ENCODE measurements at regions not wholly inside any gene's neighbourhood (a gene's known extent, or its start where the extent isn't known, plus 50 kb on each side); places are given as distances from the start of the nearest gene placed in this dataset.

DNA sequence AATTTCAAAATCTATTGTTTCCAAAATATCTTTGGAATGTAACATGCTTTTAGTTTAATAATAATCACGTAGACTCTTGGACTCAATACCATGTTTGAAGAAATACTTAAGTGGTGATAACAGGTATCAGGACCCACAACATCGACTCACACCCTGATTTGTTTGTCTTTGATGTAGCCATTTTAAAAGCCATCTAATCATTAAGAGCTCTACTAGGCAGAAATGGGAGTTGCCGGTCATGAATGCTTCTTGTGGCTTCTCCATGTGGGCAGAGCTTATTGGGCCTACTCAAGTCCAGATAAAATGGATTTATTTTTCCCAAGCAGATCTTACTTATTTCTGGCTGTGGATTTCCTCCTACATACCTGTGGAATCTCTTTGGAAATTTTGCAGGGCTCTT, 261.6 kb upstream of the NR2F2 start:
- Histone ChIP-seq H3K36me3 (replicated peaks; ENCODE audit: insufficient read depth, low read length) (no peaks in the 10 kb centered on the region), H3K27ac (ENCODE audit: low read length) (no peak overlapping the region), H3K4me3 (ENCODE audit: low read length) (no peak overlapping the region), H3K27me3 (replicated peaks; ENCODE audit: insufficient read depth, low read length) (no peaks in the 10 kb centered on the region), H4K20me1 (ENCODE audit: insufficient read depth, low read length) (no peaks in the 10 kb centered on the region), H3K4me2 (ENCODE audit: low read depth, low read length) (no peak overlapping the region), H3K79me2 (ENCODE audit: low read length) (no peaks in the 10 kb centered on the region), H3K9me3 (replicated peaks; ENCODE audit: insufficient read depth, low read length) (no peaks in the 10 kb centered on the region), H2AFZ (ENCODE audit: low read length) (no peak overlapping the region), H3K9me2 (replicated peaks; ENCODE audit: insufficient read depth, low read length) (no peaks in the 10 kb centered on the region), H3F3A (ENCODE audit: insufficient read depth, low read length) (no peaks in the 10 kb centered on the region), H3K4me1 (ENCODE audit: low read length) (0 out of 2 replicates have a peak, but pooled peaks cover 3% of the 10 kb centered on the region), H3K9ac (ENCODE audit: low read length) (no peak overlapping the region)
- no peak for TF ChIP-seq EZH2phosphoT487 (IDR thresholded peaks at IDR 0.05; ENCODE audit: low read length)
- TF ChIP-seq EZH2 (optimal IDR thresholded peaks at IDR 0.05; ENCODE audit: low read depth, low read length): no peak
- TF ChIP-seq, protein P1, sequence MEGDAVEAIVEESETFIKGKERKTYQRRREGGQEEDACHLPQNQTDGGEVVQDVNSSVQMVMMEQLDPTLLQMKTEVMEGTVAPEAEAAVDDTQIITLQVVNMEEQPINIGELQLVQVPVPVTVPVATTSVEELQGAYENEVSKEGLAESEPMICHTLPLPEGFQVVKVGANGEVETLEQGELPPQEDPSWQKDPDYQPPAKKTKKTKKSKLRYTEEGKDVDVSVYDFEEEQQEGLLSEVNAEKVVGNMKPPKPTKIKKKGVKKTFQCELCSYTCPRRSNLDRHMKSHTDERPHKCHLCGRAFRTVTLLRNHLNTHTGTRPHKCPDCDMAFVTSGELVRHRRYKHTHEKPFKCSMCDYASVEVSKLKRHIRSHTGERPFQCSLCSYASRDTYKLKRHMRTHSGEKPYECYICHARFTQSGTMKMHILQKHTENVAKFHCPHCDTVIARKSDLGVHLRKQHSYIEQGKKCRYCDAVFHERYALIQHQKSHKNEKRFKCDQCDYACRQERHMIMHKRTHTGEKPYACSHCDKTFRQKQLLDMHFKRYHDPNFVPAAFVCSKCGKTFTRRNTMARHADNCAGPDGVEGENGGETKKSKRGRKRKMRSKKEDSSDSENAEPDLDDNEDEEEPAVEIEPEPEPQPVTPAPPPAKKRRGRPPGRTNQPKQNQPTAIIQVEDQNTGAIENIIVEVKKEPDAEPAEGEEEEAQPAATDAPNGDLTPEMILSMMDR (IDR thresholded peaks at IDR 0.05; ENCODE audit: low read length): no peak
- DNase-seq: no peak

DNA sequence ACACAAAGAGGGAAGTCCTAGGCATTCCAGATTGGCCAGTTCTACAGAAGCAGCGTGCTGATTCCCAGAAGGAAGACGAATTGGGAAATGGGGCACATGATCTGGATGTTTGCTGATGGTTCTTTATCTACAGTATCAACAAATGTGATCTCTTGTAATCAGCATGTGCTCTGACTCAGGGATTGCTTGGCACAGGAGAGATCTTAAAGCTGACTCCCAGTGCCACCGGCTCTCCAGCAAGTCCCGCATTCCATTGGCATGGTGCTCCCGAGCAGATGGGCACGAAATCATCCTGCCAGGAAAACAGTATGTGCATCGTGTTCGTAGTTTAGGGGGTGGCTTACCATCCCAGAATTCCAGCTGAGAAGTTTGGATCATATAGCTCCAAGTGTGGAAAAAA, 259.9 kb upstream of the NR2F2 start:
- H3K4me1 ChIP-seq (ENCODE audit: low read length): 0 out of 2 replicates have a peak, but pooled peaks cover 3% of the 10 kb centered on the region
- no peaks in the 10 kb centered on the region for H3K36me3 ChIP-seq (replicated peaks; ENCODE audit: insufficient read depth, low read length)
- H3K9me3 ChIP-seq (replicated peaks; ENCODE audit: insufficient read depth, low read length): no peaks in the 10 kb centered on the region
- H3K27ac ChIP-seq (ENCODE audit: low read length): no peak overlapping the region
- no peak overlapping the region for H3K9ac ChIP-seq (ENCODE audit: low read length)
- H3K27me3 ChIP-seq (replicated peaks; ENCODE audit: insufficient read depth, low read length): no peaks in the 10 kb centered on the region
- H3K9me2 ChIP-seq (replicated peaks; ENCODE audit: insufficient read depth, low read length): no peaks in the 10 kb centered on the region
- no peaks in the 10 kb centered on the region for H4K20me1 ChIP-seq (ENCODE audit: insufficient read depth, low read length)
- H2AFZ ChIP-seq (ENCODE audit: low read length): no peak overlapping the region
- no peaks in the 10 kb centered on the region for H3K79me2 ChIP-seq (ENCODE audit: low read length)
- no peak overlapping the region for H3K4me3 ChIP-seq (ENCODE audit: low read length)
- no peaks in the 10 kb centered on the region for H3F3A ChIP-seq (ENCODE audit: insufficient read depth, low read length)
- no peak for DNase-seq
- no peak overlapping the region for H3K4me2 ChIP-seq (ENCODE audit: low read depth, low read length)
- TF ChIP-seq, protein P1 (IDR thresholded peaks at IDR 0.05; ENCODE audit: low read length): no peak
- TF ChIP-seq EZH2 (optimal IDR thresholded peaks at IDR 0.05; ENCODE audit: low read depth, low read length) (no peak), EZH2phosphoT487 (IDR thresholded peaks at IDR 0.05; ENCODE audit: low read length) (no peak)

DNA sequence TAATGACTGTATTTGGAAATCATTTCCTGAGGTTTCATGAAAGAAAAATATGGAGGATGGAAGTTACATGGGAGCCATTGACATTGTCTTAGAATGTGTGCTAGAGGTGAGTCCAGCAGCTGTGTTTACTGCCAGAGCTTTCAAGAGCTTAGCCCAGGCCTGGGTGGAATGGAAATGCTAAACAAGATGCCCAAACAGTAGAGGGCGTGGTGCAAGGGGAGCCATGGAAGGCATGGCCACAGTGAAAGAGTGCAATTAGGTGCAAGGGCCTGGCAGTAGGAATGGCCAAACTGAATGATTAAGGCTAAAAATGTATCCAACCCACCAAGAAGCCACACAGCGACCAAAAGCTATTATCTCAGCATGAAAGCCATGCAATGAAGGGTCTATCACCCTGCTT, 257.7 kb upstream of the NR2F2 start:
- Histone ChIP-seq H3K9me3 (replicated peaks; ENCODE audit: insufficient read depth, low read length) (no peaks in the 10 kb centered on the region), H3K9ac (ENCODE audit: low read length) (no peak overlapping the region), H3K4me2 (ENCODE audit: low read depth, low read length) (no peak overlapping the region), H3K27ac (ENCODE audit: low read length) (no peak overlapping the region), H3K27me3 (replicated peaks; ENCODE audit: insufficient read depth, low read length) (no peaks in the 10 kb centered on the region), H3K4me1 (ENCODE audit: low read length) (no peaks in the 10 kb centered on the region), H3K4me3 (ENCODE audit: low read length) (no peak overlapping the region), H3F3A (ENCODE audit: insufficient read depth, low read length) (no peaks in the 10 kb centered on the region), H4K20me1 (ENCODE audit: insufficient read depth, low read length) (no peaks in the 10 kb centered on the region), H3K36me3 (replicated peaks; ENCODE audit: insufficient read depth, low read length) (no peaks in the 10 kb centered on the region), H3K9me2 (replicated peaks; ENCODE audit: insufficient read depth, low read length) (no peaks in the 10 kb centered on the region), H2AFZ (ENCODE audit: low read length) (no peak overlapping the region), H3K79me2 (ENCODE audit: low read length) (no peaks in the 10 kb centered on the region)
- DNase-seq: no peak
- TF ChIP-seq EZH2phosphoT487 (IDR thresholded peaks at IDR 0.05; ENCODE audit: low read length) (no peak), EZH2 (optimal IDR thresholded peaks at IDR 0.05; ENCODE audit: low read depth, low read length) (no peak)
- TF ChIP-seq, protein P1 (IDR thresholded peaks at IDR 0.05; ENCODE audit: low read length): no peak

Measured in MM.1S (cell line).